H9 (cell line): ENCODE measurements at regions not wholly inside any gene's neighbourhood (a gene's known extent, or its start where the extent isn't known, plus 50 kb on each side); places are given as distances from the start of the nearest gene placed in this dataset.

ENCODE experiments used
- DNase-seq: peaks from one replicate; pipeline ENCODE4 v3.0.0-alpha.2; 2017
- H2AFZ ChIP-seq: one replicate; pipeline ENCODE4 v1.6.1; 2013; ENCODE audit warnings: mild to moderate bottlenecking, low read length, control low read depth, moderate library complexity
- H2AK5ac ChIP-seq: 2 replicates; pipeline ENCODE4 v1.6.1; 2013; ENCODE audit warnings: low read length, control low read depth, mixed read lengths; ENCODE audit not compliant: insufficient read length
- H2BK120ac ChIP-seq: one replicate; pipeline ENCODE4 v1.6.1; 2013; ENCODE audit warnings: low read depth, mild to moderate bottlenecking, low read length, control low read depth, inconsistent platforms; ENCODE audit not compliant: poor library complexity, severe bottlenecking
- H2BK12ac ChIP-seq: 2 replicates; pipeline ENCODE4 v1.6.1; 2013; ENCODE audit warnings: low read length, control low read depth, mixed read lengths, low read depth; ENCODE audit not compliant: insufficient read length
- H2BK15ac ChIP-seq: 2 replicates; pipeline ENCODE4 v1.6.1; 2013; ENCODE audit warnings: low read depth, low read length, control low read depth
- H2BK20ac ChIP-seq: one replicate; pipeline ENCODE4 v1.6.1; 2013; ENCODE audit warnings: low read depth, mild to moderate bottlenecking, low read length, control low read depth, inconsistent platforms; ENCODE audit not compliant: poor library complexity, severe bottlenecking
- H2BK5ac ChIP-seq: 2 replicates; pipeline ENCODE4 v1.6.1; 2013; ENCODE audit warnings: low read length, control low read depth, mixed read lengths; ENCODE audit not compliant: insufficient read length
- H3K14ac ChIP-seq: 2 replicates; pipeline ENCODE4 v1.6.1; 2013; ENCODE audit warnings: low read length, control low read depth; ENCODE audit not compliant: insufficient read depth
- H3K18ac ChIP-seq: 2 replicates; pipeline ENCODE4 v1.6.1; 2013; ENCODE audit warnings: low read depth, mild to moderate bottlenecking, mixed read lengths, low read length, control low read depth; ENCODE audit not compliant: insufficient read length
- H3K23ac ChIP-seq: 2 replicates; pipeline ENCODE4 v1.6.1; 2013; ENCODE audit warnings: low read length, control low read depth, mixed read lengths, low read depth; ENCODE audit not compliant: insufficient read length
- H3K23me2 ChIP-seq: 2 replicates; pipeline ENCODE4 v1.6.1; 2013; ENCODE audit warnings: low read depth, mild to moderate bottlenecking, mixed read lengths, low read length, control low read depth; ENCODE audit not compliant: insufficient read length, poor library complexity, severe bottlenecking
- H3K27ac ChIP-seq: 2 replicates; pipeline ENCODE4 v1.5.1; 2013; ENCODE audit warnings: low read length, control low read depth, mixed read lengths, low read depth; ENCODE audit not compliant: insufficient read length
- H3K27me3 ChIP-seq: 2 replicates; pipeline ENCODE4 v1.6.1; 2013; ENCODE audit warnings: low read length, control low read depth, inconsistent platforms; ENCODE audit not compliant: insufficient read depth
- H3K4ac ChIP-seq: 2 replicates; pipeline ENCODE4 v1.6.1; 2013; ENCODE audit warnings: low read depth, mild to moderate bottlenecking, control low read depth, inconsistent platforms, low read length, moderate library complexity
- H3K4me1 ChIP-seq: 2 replicates; pipeline ENCODE4 v1.6.1; 2013; ENCODE audit warnings: low read length, control low read depth, inconsistent platforms; ENCODE audit not compliant: insufficient read depth
- H3K4me2 ChIP-seq: 2 replicates; pipeline ENCODE4 v1.6.1; 2013; ENCODE audit warnings: low read length, control low read depth, mixed read lengths; ENCODE audit not compliant: insufficient read length, insufficient read depth
- H3K56ac ChIP-seq: 2 replicates; pipeline ENCODE4 v1.6.1; 2013; ENCODE audit warnings: low read depth, mild to moderate bottlenecking, mixed read lengths, low read length, control low read depth; ENCODE audit not compliant: insufficient read length
- H3K79me1 ChIP-seq: 2 replicates; pipeline ENCODE4 v1.6.1; 2013; ENCODE audit warnings: low read depth, mild to moderate bottlenecking, moderate library complexity, low read length, control low read depth, inconsistent platforms; ENCODE audit not compliant: insufficient read depth, poor library complexity, severe bottlenecking
- H3K79me2 ChIP-seq: 2 replicates; pipeline ENCODE4 v1.6.1; 2013; ENCODE audit warnings: low read length, control low read depth, inconsistent platforms; ENCODE audit not compliant: insufficient read depth
- H3K9ac ChIP-seq: 2 replicates; pipeline ENCODE4 v1.6.1; 2013; ENCODE audit warnings: low read length, control low read depth, mixed read lengths; ENCODE audit not compliant: insufficient read length; ENCODE audit errors: extremely low read depth
- H3K9me3 ChIP-seq: one replicate; pipeline ENCODE4 v1.6.1; 2013; ENCODE audit warnings: low read depth, low read length, inconsistent platforms; ENCODE audit not compliant: control insufficient read depth
- H3T11ph ChIP-seq: one replicate; pipeline ENCODE4 v1.6.1; 2013; ENCODE audit warnings: mild to moderate bottlenecking, low read length, control low read depth, inconsistent platforms
- H4K20me1 ChIP-seq: one replicate; pipeline ENCODE4 v1.6.1; 2013; ENCODE audit not compliant: control insufficient read depth, insufficient read length, insufficient read depth
- H4K5ac ChIP-seq: 2 replicates; pipeline ENCODE4 v1.6.1; 2013; ENCODE audit warnings: low read depth, mild to moderate bottlenecking, mixed read lengths, low read length, control low read depth; ENCODE audit not compliant: insufficient read length
- H4K8ac ChIP-seq: replicated peaks from 2 replicates; pipeline ENCODE4 v1.6.1; 2013; ENCODE audit warnings: low read length, control low read depth, mixed read lengths, low read depth; ENCODE audit not compliant: insufficient read length
- H4K91ac ChIP-seq: 2 replicates; pipeline ENCODE4 v1.6.1; 2013; ENCODE audit warnings: low read depth, mild to moderate bottlenecking, moderate library complexity, mixed read lengths, low read length, control low read depth; ENCODE audit not compliant: insufficient read length
- H3K27ac Mint-ChIP-seq, 3 experiments: 2 replicates in 2 of 3; 3 replicates in 1 of 3; pipeline ENCODE4 v1.8.0; 2020 to 2021; ENCODE audit warnings: mixed read lengths in 3 of 3, mild to moderate bottlenecking in 1 of 3, moderate library complexity in 1 of 3
- H3K27me3 Mint-ChIP-seq: 2 replicates; pipeline ENCODE4 v1.8.0; 2021; ENCODE audit warnings: low read depth, mild to moderate bottlenecking, moderate library complexity, mixed read lengths
- H3K36me3 Mint-ChIP-seq, 3 experiments: 2 replicates in 2 of 3; 3 replicates in 1 of 3; pipeline ENCODE4 v1.8.0; 2020 to 2021; ENCODE audit warnings: low read depth in 3 of 3, mixed read lengths in 3 of 3; ENCODE audit not compliant: insufficient read depth in 1 of 3
- H3K4me1 Mint-ChIP-seq, 2 experiments: 2 replicates each; pipeline ENCODE4 v1.8.0; 2020; ENCODE audit warnings: mixed read lengths in 2 of 2
- H3K4me3 Mint-ChIP-seq, 2 experiments: 2 replicates in 1 of 2; 3 replicates in 1 of 2; pipeline ENCODE4 v1.8.0; 2020 to 2021; ENCODE audit warnings: mild to moderate bottlenecking in 2 of 2, mixed read lengths in 2 of 2, moderate library complexity in 1 of 2
- H3K9me3 Mint-ChIP-seq, 2 experiments: 2 replicates in 1 of 2; 3 replicates in 1 of 2; pipeline ENCODE4 v1.8.0; 2020; ENCODE audit warnings: mild to moderate bottlenecking in 2 of 2, mixed read lengths in 2 of 2, moderate library complexity in 1 of 2
- CTCF ChIP-seq: fragments of 200-600 bp; sonication (generic); conservative IDR thresholded peaks from 3 replicates; pipeline ENCODE4 v1.8.0; 2021; ENCODE audit warnings: antibody characterized with exemption, mild to moderate bottlenecking
- WGBS: extraction: QIAGEN DNeasy Blood & Tissue Kit; methylation state at CpG from one replicate; pipeline ENCODE4 v1.1.7; 2013; ENCODE audit warnings: missing lambda C conversion rate, low lambda C conversion rate, mixed read lengths; ENCODE audit not compliant: insufficient read length; ENCODE audit errors: extremely low coverage; 5-methylcytosine and 5-hydroxymethylcytosine counted together

GRCh38 chr16:6856578-6856977, 476.1 kb upstream of the RBFOX1 start:
- Histone ChIP-seq H4K8ac (no peak overlapping the region), H2BK12ac (no peak overlapping the region), H2BK20ac (no peak overlapping the region), H3K9ac (no peak overlapping the region), H2BK5ac (no peak overlapping the region), H3K23me2 (no peaks in the 10 kb centered on the region), H3K56ac (no peak overlapping the region), H3K27ac (no peak overlapping the region), H2AK5ac (no peak overlapping the region), H3K4me2 (no peak overlapping the region), H3T11ph (no peak overlapping the region), H3K4ac (no peak overlapping the region), H4K91ac (no peak overlapping the region), H3K23ac (no peak overlapping the region), H3K79me1 (no peaks in the 10 kb centered on the region), H3K14ac (no peak overlapping the region), H3K79me2 (no peaks in the 10 kb centered on the region), H2BK120ac (no peak overlapping the region), H4K5ac (no peak overlapping the region), H3K18ac (no peak overlapping the region), H4K20me1 (no peaks in the 10 kb centered on the region), H3K9me3 (no peaks in the 10 kb centered on the region), H3K27me3 (peaks cover 62% of the 10 kb centered on the region), H3K4me1 (no peaks in the 10 kb centered on the region), H2BK15ac (no peak overlapping the region), H2AFZ (no peak overlapping the region)
- no peak for TF ChIP-seq CTCF
- H3K4me3 Mint-ChIP-seq, result no peak overlapping the region
- WGBS, result no CpG with 5 or more reads among the region's 5 CpGs
- H3K27me3 Mint-ChIP-seq, result peaks cover 97% of the 10 kb centered on the region
- no peaks in the 10 kb centered on the region; a peak in 1 of 5 replicates for H3K9me3 Mint-ChIP-seq
- no peaks in the 10 kb centered on the region for H3K36me3 Mint-ChIP-seq
- peaks cover 8 to 12% of the 10 kb centered on the region in 2 experiments for H3K4me1 Mint-ChIP-seq
- no peak for DNase-seq
- no peak overlapping the region for H3K27ac Mint-ChIP-seq
